NCI-H774 (cell line): ENCODE measurements at regions not wholly inside any gene's neighbourhood (a gene's known extent, or its start where the extent isn't known, plus 50 kb on each side); places are given as distances from the start of the nearest gene placed in this dataset.

ENCODE experiments used
- DNase-seq: peaks from one replicate; lab custom pipeline; 2025; lab: John Stamatoyannopoulos, UW

DNA sequence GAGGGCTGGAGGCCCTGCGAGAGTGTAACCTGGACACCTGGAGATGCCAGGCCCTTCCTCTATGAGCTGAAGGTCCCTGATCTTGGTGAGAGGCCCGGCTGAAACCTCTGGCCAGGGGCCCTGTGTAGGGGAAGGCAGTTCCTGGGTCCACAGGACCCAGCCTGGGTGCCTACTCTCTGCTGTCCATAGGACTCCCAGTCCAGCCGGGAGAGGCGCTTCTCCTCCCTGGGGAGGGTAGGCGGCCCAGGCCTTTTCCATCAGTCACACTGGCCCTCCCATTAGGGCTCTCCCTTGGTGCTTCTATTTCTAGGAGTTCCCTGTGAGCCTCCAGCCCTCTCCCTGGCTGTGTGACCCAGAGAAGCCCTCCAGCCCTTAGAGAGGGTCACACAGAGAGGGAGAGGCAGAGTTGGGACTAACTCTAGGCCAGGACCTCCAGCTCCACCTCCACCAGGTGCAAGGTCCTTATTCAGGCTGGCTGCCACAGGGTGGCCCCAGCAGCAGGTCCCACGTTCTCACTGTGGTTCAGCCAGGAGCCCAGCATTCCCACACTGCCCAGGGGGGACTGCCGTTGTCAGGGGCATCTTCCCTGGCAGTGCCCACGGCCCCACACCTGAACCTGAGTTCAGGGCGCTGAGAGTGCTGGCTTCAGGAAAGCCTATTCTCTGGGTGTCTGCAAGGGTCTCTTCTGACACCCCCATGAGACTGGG lies 146.8 kb downstream of the SMAD6 start:
- DNase-seq = no peak

DNA sequence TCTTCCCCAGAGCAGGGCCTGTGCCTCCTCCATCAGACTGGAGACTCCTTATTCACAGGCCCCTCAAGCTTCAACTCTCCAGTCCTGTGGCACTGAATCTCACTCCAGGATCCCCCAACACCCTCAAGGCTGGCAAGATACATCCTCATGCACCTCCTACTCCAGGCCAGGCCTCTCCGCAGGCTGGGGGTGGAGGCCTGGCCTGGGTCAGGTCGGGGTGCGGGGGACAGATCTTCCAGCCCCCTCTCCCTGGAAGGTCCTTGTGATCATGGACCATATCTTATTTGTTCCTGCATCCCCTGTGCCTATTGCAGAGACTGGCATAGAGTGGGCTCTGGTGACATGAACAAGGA lies 147.3 kb downstream of the SMAD6 start:
- no peak for DNase-seq

DNA sequence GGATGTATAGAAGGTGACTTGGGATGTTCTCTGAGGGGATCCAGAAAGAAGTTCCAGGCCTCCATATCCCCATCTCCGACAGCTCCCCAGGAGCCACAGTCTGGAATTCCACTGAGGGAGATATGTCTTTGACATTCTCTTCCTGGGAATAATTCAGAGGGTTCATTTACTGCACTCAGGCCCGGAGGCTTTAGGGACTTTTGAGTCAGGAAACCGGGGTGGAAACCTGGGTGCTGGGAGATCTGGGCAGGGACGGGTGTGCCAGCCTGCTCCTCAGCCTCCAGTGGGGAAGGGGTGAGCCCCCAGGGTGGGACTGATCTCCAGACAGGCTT lies 147.7 kb downstream of the SMAD6 start:
- DNase-seq = no peak

DNA sequence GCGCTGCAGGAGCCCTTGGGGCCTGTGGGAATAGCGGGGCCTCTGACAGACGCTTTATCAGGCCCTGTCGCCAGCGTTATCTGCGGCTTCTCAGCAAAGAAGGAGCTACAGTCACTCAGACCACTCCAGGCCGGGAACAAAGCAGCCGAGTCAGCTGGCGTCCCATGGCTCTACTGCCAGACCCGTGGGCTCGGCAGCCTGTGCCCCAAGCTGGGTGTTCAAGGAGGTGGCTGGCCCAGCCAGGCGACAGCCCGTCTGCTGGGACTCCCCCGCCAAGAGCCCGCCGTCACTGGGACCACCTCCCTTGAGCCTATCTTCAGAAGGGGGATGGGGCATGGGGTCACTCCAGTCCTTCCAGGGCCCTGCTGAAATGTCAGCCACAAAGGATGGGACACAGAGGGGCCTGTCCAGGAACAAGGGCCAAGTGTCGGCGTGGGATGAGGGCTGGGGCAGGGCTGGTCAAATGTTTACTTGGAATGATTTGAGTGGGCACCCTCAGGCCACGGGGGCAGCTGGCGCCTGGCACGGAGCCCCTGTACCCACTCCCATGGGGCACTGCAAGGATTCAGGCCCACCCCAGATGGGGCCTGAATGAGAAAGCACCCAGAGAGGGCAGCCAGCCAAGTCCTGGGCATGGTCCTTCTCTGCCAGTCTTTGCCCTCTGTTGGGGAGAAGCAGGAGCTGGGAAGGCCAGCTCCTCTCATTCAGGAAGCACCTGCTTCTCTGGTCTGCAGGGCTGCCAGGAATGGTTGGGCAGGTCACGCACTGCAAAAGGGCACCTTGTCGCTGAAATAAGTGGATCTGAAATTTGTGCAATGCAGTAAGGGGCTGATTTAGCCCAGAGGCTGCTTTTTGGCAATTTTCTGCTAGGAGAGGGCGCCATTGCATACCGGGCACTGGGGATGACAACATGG lies 148.3 kb downstream of the SMAD6 start:
- DNase-seq = no peak

DNA sequence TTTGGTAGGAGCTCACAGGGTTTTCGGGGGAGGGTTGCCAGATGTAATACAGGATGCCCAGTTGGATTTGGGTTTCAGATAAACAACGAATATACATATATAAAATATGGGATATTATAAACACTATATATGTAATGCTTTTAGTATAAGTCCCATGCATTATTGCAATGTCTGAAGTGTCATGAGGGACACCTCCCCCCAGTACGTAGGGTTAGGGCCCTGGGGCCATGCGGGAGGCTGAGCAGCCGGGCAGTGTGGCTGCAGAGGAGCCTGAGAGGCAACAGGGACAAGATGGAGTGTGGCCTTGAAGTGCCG lies 148.9 kb downstream of the SMAD6 start:
- no peak for DNase-seq

DNA sequence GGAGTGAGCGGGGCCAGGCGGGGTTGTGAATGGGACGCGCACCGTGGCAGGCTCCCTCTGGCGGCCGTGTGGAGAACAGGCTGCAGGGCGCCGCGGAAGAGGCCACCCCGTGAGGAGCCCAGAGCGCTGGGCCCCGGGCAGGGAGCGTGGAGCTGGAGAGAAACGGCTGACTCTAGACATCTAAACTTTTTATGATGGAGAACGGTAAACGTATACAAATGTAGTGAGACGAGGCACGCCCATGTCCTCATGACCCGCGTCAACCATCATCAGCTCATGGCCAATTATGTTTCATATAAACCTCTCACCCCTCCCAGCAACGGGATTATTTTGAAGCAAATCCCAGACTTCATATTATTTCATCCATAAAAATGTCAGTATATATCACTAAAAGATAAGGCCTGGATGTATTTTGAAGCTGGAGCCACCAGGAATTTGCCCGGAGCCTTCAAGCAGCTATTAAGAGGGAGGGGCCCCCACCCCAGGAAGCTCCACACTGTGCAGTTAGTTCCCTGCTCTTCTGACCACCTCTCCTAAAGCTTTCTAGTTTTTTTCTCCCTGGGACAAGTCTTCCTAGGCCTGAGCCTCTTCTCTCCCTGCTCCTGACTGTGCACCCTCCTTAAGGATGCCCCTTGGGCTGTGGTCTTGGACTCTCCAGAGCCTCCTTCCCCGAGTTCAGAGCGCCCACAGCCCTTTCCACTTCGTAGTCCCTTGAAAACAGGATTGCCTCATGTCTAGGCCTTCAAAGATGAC lies 149.5 kb downstream of the SMAD6 start:
- peak; percentile 62 for DNase-seq

DNA sequence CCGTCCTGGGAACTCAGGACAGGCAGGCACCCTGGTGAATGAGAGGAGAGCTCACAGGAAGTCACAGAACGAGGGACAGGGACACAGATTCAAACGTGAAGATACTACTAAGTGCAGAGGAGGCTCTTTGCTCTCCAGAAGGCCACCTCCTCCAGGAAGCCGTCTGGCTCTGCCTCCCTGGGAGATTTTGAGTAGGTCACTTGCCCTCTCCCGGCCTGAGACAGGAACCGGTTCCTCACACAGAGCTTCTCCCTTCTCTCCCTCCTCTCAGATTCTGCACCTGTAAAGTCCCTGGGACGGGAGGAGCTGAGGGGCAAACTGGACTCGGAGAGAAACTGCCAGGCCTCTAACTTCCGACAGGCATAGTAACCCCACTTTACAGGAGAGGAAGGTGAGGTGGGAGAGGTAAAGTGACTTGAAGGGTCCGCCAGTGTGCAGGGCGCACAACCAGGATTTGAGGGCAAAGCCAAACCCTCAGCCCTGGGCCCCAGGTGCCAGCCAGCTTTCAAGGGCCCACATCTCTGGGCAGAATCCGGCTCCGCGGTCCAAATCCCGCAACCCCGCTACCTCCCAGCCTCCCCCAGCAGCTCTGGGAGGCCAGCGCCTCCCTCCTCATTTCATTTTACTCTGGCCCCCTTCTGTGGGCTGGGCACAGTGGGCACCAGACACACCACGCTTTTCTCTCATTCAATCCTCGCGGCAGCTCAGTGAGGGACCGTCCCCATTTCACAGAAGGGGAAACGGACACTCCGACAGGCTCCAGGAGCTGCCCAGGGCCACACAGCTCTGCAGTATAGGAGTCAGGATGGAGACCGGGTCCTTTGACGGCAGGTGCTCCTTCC lies 150.2 kb downstream of the SMAD6 start:
- no peak for DNase-seq

DNA sequence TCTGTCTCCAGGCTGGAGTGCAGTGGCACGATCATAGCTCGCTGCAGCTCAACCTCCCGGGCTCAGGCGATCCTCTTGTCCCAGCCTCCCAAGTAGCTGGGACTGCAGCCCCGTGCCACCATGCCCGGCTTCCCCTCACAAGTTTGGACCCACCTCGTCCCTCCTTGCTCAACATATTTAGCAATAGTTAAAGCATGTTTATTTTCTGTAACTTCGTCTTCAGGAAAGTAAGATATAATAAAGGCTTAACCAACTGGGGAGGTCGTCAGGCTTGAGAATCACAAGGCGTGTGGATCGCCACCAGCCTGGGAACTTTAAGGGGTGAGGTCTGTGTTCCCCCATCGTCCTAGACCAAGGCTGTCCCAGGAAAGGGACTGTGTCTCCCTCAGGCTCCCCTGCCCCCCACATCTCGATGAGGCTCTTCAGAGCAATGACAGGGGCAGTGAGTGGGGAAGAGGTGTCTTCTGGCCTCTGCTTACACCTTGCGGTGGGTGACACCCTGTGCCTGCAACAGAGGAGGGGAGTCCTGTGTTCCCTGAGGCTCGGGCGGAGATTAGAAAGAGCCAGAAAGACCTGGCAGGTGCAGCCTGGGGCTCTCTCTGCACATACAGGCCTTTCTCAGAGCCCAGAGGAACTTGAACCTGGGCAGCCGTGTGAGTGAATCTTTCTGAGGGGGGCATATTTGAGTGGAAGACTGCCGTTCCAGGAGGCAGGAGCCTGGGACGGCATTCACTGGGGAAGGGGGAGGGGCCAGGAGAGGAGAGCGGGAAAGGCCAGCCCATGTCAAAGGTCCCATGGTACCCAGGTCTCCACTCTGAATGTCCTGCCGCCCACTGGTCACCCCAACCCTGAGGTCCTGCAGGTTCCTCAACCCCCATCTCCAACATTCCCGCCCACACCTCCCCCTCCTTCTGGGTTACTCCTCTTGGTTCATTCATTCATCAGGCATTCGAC lies 152.3 kb downstream of the SMAD6 start:
- no peak for DNase-seq

DNA sequence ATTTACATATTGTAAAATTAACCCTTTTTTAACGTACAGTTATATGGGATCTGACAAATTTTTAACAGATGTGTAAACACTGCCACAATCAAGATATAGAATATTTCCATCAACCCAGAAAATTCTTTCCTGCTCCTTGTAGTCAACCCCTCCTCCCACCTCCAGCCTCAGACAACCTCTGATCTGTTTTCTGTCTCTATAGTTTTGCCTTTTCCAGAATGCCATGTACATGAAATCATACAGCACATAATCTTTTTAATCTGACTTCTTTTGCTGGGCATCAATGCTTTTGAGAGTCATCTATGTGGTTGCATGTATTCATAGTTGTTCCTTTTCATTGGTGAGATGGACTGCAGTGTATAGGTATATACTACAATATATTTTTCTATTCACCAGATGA lies 153.0 kb downstream of the SMAD6 start:
- no peak for DNase-seq

DNA sequence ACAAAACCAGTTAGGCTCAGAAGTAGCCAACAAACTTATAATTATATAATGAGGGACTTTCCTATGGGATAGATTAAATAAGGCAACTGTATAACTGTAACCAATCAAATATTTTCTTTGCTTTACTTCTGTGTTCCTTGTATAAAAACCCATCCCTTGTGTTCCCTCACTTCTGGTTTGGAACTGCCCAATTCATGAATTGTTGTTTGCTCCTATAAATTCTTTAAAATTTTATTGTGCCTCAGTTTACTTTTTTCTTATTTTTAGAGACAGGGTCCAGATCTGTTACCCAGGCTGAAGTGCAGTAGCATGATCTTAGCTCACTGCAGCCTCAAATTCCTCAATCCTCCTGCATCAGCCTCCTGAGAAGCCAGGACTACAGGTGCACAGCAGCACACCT lies 155.7 kb downstream of the SMAD6 start:
- no peak for DNase-seq

DNA sequence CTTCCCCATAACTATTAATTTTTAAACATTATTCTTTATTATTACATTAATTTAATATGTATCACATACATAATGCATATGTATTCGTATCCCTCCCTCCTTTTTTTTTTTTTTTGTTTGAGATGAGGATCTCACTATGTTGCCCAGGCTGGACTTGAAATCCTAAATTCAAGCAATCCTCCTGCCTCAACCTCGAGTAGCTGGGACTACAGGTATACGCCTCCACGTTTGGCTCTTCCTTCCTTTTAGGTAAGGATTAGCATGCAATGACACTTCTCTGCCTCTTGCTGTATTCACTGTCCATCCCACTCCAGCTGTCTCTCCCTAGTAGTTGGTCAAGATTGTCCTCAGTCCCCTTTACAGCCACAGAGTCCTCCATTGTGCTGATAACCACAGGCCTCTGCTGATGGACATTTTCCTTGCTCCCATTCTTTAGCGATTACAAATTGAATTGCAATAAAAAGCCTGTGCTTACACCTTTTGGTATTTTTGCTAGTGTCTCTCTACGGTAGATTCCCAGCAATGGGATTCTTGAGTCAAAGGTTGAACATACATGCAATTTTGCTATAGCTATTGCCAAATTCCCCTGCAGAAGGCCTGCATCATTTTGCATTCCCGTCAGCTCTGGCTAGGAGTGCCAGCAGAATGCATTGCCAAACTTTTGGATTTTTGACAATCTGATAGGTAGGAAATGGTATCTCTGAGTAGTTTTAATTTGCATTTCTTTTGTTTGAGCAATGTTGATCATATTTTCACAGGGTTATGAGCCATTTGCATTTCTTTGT lies 156.6 kb downstream of the SMAD6 start:
- no peak for DNase-seq

DNA sequence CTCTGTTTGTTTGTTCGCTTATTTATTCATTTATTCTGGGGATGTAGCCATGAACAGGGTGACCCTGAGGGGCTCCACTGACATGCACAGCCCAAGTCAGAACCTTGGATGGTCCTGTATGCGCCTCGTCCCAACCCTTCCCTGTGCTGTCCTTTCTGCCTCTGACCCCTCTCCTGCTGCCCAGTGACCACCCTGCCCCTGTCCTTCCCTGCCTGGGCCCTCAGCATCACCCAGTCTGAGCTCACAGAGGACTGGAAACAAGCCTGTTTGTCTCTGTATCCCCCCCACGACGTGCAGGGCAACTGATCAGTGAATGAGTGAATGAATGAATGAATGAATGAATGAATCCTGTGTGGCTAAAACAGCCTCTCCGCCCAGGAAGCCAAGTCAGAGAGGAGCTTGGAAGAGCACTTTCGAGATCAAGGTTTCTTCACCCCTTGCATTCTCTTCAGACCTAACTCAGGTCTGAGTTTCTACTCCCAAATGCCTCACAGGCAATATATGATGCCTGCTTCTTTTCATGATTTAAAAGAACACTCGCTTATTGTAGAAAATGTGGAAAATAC lies 157.7 kb downstream of the SMAD6 start:
- DNase-seq = no peak

DNA sequence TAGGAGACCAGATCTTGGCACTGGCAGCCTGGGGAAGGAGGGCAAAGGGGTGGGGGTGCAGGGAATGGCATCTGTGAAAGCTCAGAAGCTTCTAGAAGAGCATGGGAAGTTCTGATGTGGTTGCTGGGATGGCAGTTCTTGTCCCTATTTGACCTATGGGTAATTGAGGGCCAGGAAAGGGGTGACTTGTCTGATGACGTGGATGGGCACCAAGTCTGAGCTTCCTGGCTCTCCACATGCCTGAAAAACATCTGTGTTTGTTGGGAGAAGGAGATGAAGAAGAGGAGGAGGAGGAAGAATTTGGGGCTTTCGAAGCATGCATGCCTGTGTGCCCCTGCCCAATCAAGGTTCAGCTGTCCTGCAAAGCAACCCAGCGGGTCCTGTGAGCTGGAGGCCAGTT lies 158.8 kb downstream of the SMAD6 start:
- no peak for DNase-seq

DNA sequence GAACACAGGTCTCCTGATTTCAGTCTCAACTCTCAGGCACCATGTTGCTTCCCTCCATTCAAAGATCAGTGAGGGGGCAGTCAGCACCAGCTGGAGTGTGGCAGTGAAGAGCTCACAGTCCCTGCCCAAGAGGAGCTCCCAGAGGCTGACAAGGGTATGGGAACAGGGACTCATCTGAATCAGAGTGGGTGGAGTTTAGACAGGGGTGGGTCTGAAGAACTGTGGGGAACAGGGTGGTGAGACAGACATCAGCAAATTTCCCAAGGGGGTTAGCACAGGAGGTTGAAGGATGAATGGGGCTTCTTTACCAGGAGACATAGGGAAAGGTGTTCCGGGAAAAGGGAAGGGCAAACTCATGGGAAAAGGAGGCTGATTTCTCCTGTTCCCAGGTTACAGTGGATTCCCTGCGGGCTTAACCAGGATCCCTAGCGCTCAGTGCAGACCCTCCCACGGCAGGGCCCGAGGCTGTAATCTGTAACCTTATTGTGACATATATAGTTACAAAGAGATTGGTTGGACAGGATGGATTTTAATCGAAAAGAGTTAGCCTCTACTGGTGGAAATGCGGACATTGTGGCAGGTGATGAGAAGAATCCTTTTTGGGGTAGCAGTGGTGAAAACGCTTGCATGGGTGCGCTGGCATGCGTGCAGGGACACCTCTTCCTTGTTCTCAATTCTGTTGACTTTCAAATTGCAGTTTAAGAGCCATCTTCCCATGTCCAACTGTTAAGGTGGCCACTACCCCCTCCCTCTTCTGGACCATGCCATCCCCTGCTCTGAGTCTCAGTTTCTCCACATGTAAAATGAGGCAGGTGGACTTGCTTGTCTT lies 160.3 kb downstream of the SMAD6 start:
- DNase-seq = no peak

DNA sequence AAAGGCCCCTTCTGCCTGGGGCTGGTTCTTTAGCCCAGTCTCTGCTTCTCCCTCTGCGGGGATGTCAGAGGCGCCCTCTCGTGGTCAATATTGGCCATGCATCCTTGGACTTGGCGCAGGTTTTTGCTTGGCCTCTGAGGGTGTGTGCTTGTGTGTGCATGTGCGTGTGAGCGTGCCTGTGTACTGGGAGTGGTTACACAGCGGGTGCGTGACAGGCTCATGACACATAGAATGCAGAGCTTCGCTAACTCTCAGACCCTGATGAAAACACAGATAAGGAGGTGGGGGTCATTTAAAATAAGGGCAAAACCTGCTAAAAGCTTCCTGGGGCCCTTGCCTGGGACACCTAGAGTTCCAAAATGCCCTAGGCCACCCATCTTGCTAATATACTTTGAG lies 160.9 kb downstream of the SMAD6 start:
- peak; percentile 68 for DNase-seq

DNA sequence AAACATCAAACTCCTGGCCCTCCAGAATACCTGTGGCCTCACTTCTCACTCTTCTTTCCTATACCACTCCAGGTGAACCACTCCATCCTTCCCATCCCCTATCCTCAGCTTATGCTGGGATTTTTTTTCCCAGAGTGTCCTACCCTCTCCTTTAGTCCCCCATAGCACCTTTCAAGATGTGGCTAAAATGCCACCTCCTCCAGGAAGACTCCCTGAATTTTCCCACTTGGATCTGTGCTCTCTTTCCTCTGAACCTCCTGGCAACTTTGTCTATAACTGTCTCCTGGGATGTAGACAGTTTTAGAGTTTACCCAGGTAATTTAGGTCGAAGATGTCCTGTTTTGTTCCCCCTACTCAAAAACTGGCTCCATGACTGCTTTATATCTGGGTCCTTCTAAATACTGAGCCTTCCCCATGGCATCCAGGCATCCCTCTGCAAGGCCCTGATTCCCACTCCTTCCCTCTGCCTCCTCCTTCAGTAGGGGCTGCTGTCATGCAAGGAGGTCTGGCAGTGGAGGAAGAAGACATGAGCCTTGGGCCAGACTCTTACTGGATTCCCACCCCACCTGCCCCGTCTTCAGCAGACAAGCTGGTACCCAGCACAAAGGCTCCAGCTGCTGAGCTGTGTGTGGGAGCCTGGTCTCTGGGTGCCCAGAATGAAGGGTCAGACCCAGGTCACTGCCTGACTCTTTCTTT lies 161.5 kb downstream of the SMAD6 start:
- no peak for DNase-seq

DNA sequence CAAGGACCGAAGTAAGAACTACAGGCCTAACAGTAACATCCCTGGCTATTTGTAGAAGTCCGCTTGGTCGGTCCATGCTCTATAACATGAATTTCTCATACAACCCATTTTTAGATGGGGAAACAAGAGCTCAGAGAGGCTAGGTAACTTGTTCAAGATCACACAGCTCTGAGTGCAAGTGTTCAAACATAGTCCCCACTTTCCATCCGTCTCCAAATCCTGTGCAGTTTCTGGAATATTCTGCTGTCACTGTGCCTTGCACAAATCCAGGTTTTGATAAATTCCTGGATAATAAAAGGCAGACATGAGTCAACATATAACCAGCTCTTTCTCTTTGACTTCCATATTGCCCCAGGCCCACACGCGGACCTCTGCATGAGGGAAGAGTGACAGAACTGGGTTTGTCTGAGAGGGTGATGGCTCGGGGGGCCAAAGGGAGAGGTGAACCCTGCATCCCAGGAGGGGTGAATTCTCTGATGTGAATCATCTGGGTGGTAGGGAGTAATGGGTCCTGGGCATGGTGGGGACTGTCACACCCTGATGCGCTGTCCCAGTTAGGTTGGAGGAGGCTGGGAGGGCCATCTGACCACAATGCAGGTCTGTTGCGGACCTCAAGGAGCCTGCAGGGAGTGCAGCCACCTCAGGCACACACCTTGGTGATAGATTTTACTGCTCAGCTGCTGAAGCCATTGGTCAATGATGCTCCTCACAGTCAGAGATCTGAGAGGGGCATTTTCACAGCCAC lies 162.2 kb downstream of the SMAD6 start:
- DNase-seq = no peak

DNA sequence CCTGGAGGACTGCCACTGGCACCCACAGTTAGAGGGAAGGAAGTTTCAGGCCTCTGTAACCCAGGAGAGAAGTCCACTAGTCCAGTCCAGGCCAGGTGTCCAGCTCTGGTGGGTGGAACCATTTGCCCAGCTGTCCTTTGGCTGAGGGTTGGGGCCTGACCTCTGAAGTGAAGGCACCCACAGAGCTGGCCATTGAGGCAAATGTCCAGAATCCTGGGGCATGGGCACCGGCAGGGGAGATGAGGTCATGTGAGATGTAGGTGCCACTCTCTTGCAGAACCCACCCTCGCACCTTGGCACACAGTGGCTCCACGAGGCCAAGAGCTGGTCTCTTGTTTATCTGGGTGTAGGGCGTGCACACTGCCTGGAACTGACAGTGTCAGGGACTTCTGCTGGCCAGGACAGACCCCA lies 162.8 kb downstream of the SMAD6 start:
- DNase-seq = no peak
